Omental fat pad (tissue), 3 donors: ENCODE measurements at regions not wholly inside any gene's neighbourhood (a gene's known extent, or its start where the extent isn't known, plus 50 kb on each side); places are given as distances from the start of the nearest gene placed in this dataset.

Experiments
- ATAC-seq: fragments of 150-250 bp; one replicate; pipeline ENCODE4 v1.9.1; 2016; ENCODE audit warnings: mild to moderate bottlenecking, moderate library complexity; ENCODE audit not compliant: low FRiP score
- DNase-seq: peaks from one replicate; pipeline ENCODE4 v3.0.0-alpha.2; 2019; ENCODE audit warnings: low spot score
- TF ChIP-seq, protein P1 (sequence below), 3 donors: fragments of 450-650 bp; IDR thresholded peaks; one replicate each; pipeline ENCODE4 v1.5.1; 2016 to 2017; ENCODE audit warnings: antibody characterized with exemption in 3 of 3, mild to moderate bottlenecking in 3 of 3, moderate library complexity in 2 of 3

DNA sequence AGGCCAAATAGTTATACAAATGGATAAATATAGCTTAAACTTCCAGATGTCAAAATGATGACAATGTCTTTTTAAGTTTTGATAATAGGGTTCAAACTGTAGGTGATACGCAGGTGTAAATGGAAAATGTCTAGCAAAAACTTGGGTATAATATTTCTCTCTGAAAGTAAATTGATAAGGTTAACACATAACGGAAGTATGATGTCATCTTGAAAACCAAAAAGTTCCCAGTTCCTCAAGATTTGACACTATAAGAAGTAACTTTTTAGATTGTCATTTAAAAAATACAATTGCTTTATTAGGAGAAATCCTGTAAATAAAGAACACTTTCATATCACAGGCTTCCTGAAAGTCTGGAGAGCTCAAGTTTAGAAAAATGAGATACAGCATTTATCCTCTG, 483.4 kb downstream of the FRK start:
- no peak for DNase-seq
- TF ChIP-seq, protein P1, sequence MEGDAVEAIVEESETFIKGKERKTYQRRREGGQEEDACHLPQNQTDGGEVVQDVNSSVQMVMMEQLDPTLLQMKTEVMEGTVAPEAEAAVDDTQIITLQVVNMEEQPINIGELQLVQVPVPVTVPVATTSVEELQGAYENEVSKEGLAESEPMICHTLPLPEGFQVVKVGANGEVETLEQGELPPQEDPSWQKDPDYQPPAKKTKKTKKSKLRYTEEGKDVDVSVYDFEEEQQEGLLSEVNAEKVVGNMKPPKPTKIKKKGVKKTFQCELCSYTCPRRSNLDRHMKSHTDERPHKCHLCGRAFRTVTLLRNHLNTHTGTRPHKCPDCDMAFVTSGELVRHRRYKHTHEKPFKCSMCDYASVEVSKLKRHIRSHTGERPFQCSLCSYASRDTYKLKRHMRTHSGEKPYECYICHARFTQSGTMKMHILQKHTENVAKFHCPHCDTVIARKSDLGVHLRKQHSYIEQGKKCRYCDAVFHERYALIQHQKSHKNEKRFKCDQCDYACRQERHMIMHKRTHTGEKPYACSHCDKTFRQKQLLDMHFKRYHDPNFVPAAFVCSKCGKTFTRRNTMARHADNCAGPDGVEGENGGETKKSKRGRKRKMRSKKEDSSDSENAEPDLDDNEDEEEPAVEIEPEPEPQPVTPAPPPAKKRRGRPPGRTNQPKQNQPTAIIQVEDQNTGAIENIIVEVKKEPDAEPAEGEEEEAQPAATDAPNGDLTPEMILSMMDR (IDR thresholded peaks at IDR 0.05) = no peak
- ATAC-seq = no peak

GRCh38 chr6:115575285-115575684, 485.4 kb downstream of the FRK start:
- DNase-seq (no peak), ATAC-seq (no peak)
- TF ChIP-seq, protein P1 (IDR thresholded peaks at IDR 0.05) = no peak

- TF ChIP-seq, protein P1 (IDR thresholded peaks at IDR 0.05) = no peak
- no peak for DNase-seq
- ATAC-seq = no peak
Measured at GRCh38 chr6:115573861-115574260, 486.8 kb downstream of the FRK start.

DNA sequence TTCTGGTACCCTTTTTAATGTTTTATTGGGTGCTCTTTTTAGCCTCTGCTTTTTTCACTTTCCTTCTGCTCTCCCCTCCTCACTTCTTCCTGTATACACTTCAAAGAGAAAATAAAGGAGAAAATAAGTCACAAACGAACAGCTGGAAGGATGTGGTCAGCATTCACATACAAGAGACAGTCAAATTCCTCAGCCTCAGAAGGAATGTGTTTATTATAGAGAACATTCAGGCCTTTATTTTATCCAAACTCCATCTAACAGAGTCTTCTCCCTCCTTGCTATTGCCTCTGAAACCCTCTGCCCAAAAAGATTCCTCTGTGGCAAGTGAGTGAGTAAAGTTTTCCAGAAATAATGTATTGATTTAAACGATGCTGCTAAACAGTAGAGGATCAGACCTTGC, 490.4 kb downstream of the FRK start:
- ATAC-seq = no peak
- TF ChIP-seq, protein P1 (IDR thresholded peaks at IDR 0.05) = no peak
- DNase-seq = no peak

DNA sequence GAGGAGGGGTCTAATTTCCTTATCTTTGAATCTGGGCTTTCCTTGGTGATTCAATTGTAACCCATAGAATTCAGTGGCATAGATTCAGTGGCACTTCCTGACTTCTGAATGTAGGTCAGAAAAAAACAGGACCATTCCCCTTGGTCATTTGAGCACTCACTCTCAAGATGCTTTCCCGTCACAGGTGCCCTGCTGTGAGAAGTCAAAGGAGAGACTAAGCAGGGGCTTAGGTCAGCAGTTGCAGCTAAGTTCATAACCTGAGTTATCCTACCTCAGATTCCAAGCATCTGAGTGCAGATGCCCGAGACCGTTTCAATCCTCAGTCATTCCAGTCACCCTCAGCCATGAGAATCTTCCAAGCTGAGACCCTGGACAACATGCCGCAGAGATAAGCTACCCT, 506.6 kb downstream of the FRK start:
- DNase-seq (no peak), ATAC-seq (no peak)
- TF ChIP-seq, protein P1 (IDR thresholded peaks at IDR 0.05) = no peak

- ATAC-seq = no peak
- TF ChIP-seq, protein P1 (IDR thresholded peaks at IDR 0.05) = no peak
Measured at GRCh38 chr6:115551527-115551926, 509.2 kb downstream of the FRK start.

GRCh38 chr6:115545672-115545986, 515.1 kb downstream of the FRK start:
- TF ChIP-seq, protein P1 (IDR thresholded peaks at IDR 0.05) = no peak
- DNase-seq (no peak), ATAC-seq (no peak)

More at GRCh38 chr6:115551527-115551926, 509.2 kb downstream of the FRK start:
- no peak for DNase-seq
